Prostate gland (tissue), 2 donors: ENCODE measurements at regions not wholly inside any gene's neighbourhood (a gene's known extent, or its start where the extent isn't known, plus 50 kb on each side); places are given as distances from the start of the nearest gene placed in this dataset.

Source experiments
- DNase-seq: peaks from one replicate; pipeline ENCODE4 v3.0.0-alpha.2; 2019; ENCODE audit warnings: low spot score
- H3K27ac ChIP-seq, 2 donors: fragments of 200-600 bp; sonication (generic); 2 replicates each; pipeline ENCODE4 v1.5.1; 2017 to 2019
- H3K27me3 ChIP-seq: fragments of 200-600 bp; sonication (generic); replicated peaks from 2 replicates; pipeline ENCODE4 v1.5.1; 2019; ENCODE audit not compliant: insufficient read depth
- H3K36me3 ChIP-seq, 2 donors: fragments of 200-600 bp; sonication (generic); 1 replicate in 1 of 2; 2 replicates in 1 of 2; pipeline versions ENCODE4 v1.5.1 to v1.8.1; 2017 to 2019
- H3K4me1 ChIP-seq: fragments of 200-600 bp; sonication (generic); replicated peaks from 2 replicates; pipeline ENCODE4 v1.5.1; 2019
- H3K4me3 ChIP-seq, 2 donors: fragments of 200-600 bp; sonication (generic); 2 replicates each; pipeline ENCODE4 v1.5.1; 2017 to 2019
- H3K9me3 ChIP-seq: fragments of 200-600 bp; sonication (generic); 2 replicates; pipeline ENCODE4 v1.5.1; 2017
- POLR2A ChIP-seq: fragments of 450-650 bp; IDR thresholded peaks from one replicate; pipeline ENCODE4 v1.6.1; 2016; ENCODE audit warnings: antibody characterized with exemption, mild to moderate bottlenecking
- POLR2AphosphoS5 ChIP-seq: sonication (generic); formaldehyde crosslinking; IDR thresholded peaks from one replicate; pipeline ENCODE4 v1.6.1; 2017; ENCODE audit warnings: antibody characterized with exemption
- WGBS: methylation state at CpG from one replicate; pipeline ENCODE4 v1.1.5; 2018; 5-methylcytosine and 5-hydroxymethylcytosine counted together
- intact Hi-C: fragments of 100-400 bp; cut with DNase I; formaldehyde crosslinking; loops from one replicate; pipeline ENCODE4 v1.14.2; 2022
- TF ChIP-seq, protein P1 (sequence below), 4 experiments: fragments of 200-600 bp in 2 of 4; fragments of 450-650 bp in 2 of 4; sonication (generic) in 2 of 4; IDR thresholded peaks; 1 replicate in 3 of 4; 2 replicates in 1 of 4; pipeline ENCODE4 v1.5.1; 2016 to 2019; ENCODE audit warnings: antibody characterized with exemption in 4 of 4, mild to moderate bottlenecking in 2 of 4, moderate library complexity in 2 of 4

GRCh38 chr22:34490886-34491285 lies 570.6 kb upstream of the LARGE1 start:
- WGBS: 34% methylated on average over 2 of the region's 2 CpGs
- DNase-seq: no peak
- Histone ChIP-seq H3K4me1 (no peaks in the 10 kb centered on the region), H3K36me3 (no peaks in the 10 kb centered on the region), H3K9me3 (no peaks in the 10 kb centered on the region), H3K27me3 (no peaks in the 10 kb centered on the region), H3K4me3 (no peak overlapping the region), H3K27ac (no peak overlapping the region)
- intact Hi-C loops: no loop called here
- TF ChIP-seq, protein P1, sequence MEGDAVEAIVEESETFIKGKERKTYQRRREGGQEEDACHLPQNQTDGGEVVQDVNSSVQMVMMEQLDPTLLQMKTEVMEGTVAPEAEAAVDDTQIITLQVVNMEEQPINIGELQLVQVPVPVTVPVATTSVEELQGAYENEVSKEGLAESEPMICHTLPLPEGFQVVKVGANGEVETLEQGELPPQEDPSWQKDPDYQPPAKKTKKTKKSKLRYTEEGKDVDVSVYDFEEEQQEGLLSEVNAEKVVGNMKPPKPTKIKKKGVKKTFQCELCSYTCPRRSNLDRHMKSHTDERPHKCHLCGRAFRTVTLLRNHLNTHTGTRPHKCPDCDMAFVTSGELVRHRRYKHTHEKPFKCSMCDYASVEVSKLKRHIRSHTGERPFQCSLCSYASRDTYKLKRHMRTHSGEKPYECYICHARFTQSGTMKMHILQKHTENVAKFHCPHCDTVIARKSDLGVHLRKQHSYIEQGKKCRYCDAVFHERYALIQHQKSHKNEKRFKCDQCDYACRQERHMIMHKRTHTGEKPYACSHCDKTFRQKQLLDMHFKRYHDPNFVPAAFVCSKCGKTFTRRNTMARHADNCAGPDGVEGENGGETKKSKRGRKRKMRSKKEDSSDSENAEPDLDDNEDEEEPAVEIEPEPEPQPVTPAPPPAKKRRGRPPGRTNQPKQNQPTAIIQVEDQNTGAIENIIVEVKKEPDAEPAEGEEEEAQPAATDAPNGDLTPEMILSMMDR (IDR thresholded peaks at IDR 0.05): no peak
- TF ChIP-seq POLR2A: no peak
- no peak for TF ChIP-seq POLR2AphosphoS5

DNA sequence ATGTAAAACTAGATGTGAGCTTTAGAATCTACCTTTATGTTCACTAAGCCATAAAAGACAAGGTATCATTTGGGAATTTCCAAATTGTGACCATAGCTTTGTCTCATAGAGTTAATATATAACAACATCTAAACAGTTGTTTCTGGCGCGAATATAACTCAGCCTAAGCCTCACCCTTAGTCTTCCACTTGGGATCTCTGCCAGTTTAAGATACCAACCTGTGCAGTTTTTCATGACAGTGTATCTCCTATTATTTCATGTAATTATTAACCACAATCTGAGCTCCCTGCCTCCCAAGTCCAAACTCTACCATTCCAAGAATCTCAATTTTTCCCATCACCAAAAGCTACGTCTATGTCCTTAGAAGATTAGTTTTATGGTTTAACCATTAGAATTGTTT lies 572.5 kb upstream of the ISX start:
- Histone ChIP-seq H3K27ac (no peak overlapping the region), H3K4me1 (no peaks in the 10 kb centered on the region), H3K27me3 (no peaks in the 10 kb centered on the region), H3K4me3 (no peak overlapping the region), H3K9me3 (no peaks in the 10 kb centered on the region), H3K36me3 (no peaks in the 10 kb centered on the region)
- WGBS: 90% methylated on average over 3 of the region's 3 CpGs
- no peak for DNase-seq
- intact Hi-C loops: no loop called here
- TF ChIP-seq POLR2AphosphoS5: no peak
- TF ChIP-seq, protein P1 (IDR thresholded peaks at IDR 0.05): no peak
- TF ChIP-seq POLR2A: no peak

GRCh38 chr22:34501366-34501965 lies 564.5 kb upstream of the ISX start:
- TF ChIP-seq POLR2AphosphoS5: no peak
- no peak for TF ChIP-seq POLR2A
- TF ChIP-seq, protein P1 (IDR thresholded peaks at IDR 0.05): no peak
- Histone ChIP-seq H3K27ac (no peak overlapping the region), H3K9me3 (no peaks in the 10 kb centered on the region), H3K27me3 (no peaks in the 10 kb centered on the region), H3K4me3 (no peak overlapping the region), H3K36me3 (no peaks in the 10 kb centered on the region), H3K4me1 (no peaks in the 10 kb centered on the region)
- intact Hi-C loops: no loop called here
- WGBS: 80% methylated on average over 1 of the region's 1 CpG
- DNase-seq: no peak

- Histone ChIP-seq H3K4me3 (no peak overlapping the region), H3K36me3 (no peaks in the 10 kb centered on the region), H3K27me3 (no peaks in the 10 kb centered on the region), H3K27ac (no peak overlapping the region), H3K9me3 (no peaks in the 10 kb centered on the region), H3K4me1 (no peaks in the 10 kb centered on the region)
- 21% methylated on average over 5 of the region's 5 CpGs for WGBS
- TF ChIP-seq POLR2A (no peak), POLR2AphosphoS5 (peak; percentile 37)
- DNase-seq: peak; percentile 23
- intact Hi-C loops: no loop called here
Observed at GRCh38 chr22:34502821-34503220, 563.1 kb upstream of the ISX start.

- no peak for DNase-seq
- no peak overlapping the region for H3K27ac ChIP-seq
- intact Hi-C loops: no loop called here
- H3K9me3 ChIP-seq: no peaks in the 10 kb centered on the region
- no peaks in the 10 kb centered on the region for H3K36me3 ChIP-seq
- H3K4me1 ChIP-seq: no peaks in the 10 kb centered on the region
- no peak overlapping the region for H3K4me3 ChIP-seq
- no peaks in the 10 kb centered on the region for H3K27me3 ChIP-seq
- TF ChIP-seq, protein P1 (IDR thresholded peaks at IDR 0.05): no peak
- no peak for TF ChIP-seq POLR2AphosphoS5
- TF ChIP-seq POLR2A: no peak
- 78% methylated on average over 6 of the region's 6 CpGs for WGBS
Observed at GRCh38 chr22:34508797-34509196, 557.2 kb upstream of the ISX start.
